ENCODE measurements at regions not wholly inside any gene's neighbourhood (a gene's known extent, or its start where the extent isn't known, plus 50 kb on each side); places are given as distances from the start of the nearest gene placed in this dataset.

- ChIA-PET CTCF (no interaction called here), RAD21 (ENCODE audit: low non-redundant PET in 1 of 2, low total read pairs in 2 of 2, uncharacterized antibody in 2 of 2, unreplicated experiment in 2 of 2) (no interaction called here), POLR2A (no interaction called here)
- Histone ChIP-seq H3K79me2 (ENCODE audit: insufficient read depth, low read length) (no peaks in the 10 kb centered on the region), H3K9me3 (ENCODE audit: control insufficient read depth in 1 of 2, insufficient read depth in 1 of 2, low read depth in 1 of 2, low read length in 2 of 2) (no peaks in the 10 kb centered on the region), H2AFZ (ENCODE audit: low read depth, low read length, poor library complexity, severe bottlenecking) (no peak overlapping the region), H3K9me2 (ENCODE audit: insufficient read depth) (no peaks in the 10 kb centered on the region), H3K4me3 (replicated peaks in 1 of 2; ENCODE audit: low read depth in 1 of 2, low read length in 2 of 2) (no peak overlapping the region), H3K27me3 (ENCODE audit: insufficient read depth, low read length) (no peaks in the 10 kb centered on the region), H3K36me3 (ENCODE audit: control insufficient read depth in 1 of 2, insufficient read depth in 2 of 2, low read length in 2 of 2) (no peaks in the 10 kb centered on the region), H3K4me1 (ENCODE audit: control insufficient read depth in 1 of 2, insufficient read depth in 2 of 2, low read length in 2 of 2) (no peaks in the 10 kb centered on the region), H3K9ac (ENCODE audit: low read length) (no peak overlapping the region), H3K4me2 (ENCODE audit: low read length) (no peak overlapping the region), H3K27ac (ENCODE audit: low read depth, low read length) (no peak overlapping the region), H4K20me1 (ENCODE audit: insufficient read depth) (no peaks in the 10 kb centered on the region)
- BruUV-seq (replicated peaks), result no TSS peak
- intact Hi-C loops (cut with micrococcal nuclease), result no loop called here
- DNase-seq (ENCODE audit: low read depth, low spot score) (no peak), ATAC-seq (no peak)
- TF ChIP-seq SRF (IDR thresholded peaks at IDR 0.05; ENCODE audit: low read depth) (no peak), YY1 (IDR thresholded peaks at IDR 0.05; ENCODE audit: extremely low read depth, insufficient replicate concordance, low read depth, low read length) (no peak), TCF7L2 (IDR thresholded peaks at IDR 0.05; ENCODE audit: borderline replicate concordance, extremely low read depth, insufficient read depth, insufficient read length) (no peak), POLR2AphosphoS5 (IDR thresholded peaks at IDR 0.05; ENCODE audit: low read depth, low read length) (no peak)
Measured at GRCh38 chr1:233463333-233463732, 135.8 kb downstream of the MAP3K21 start.

GRCh38 chr1:233465745-233466343 lies 138.3 kb downstream of the MAP3K21 start:
- TF ChIP-seq CBX3 (IDR thresholded peaks at IDR 0.05; ENCODE audit: low read depth), result no peak
- no peak for TF ChIP-seq EGR1 (IDR thresholded peaks at IDR 0.05; ENCODE audit: low read depth)
- no peak for TF ChIP-seq SP1 (IDR thresholded peaks at IDR 0.05; ENCODE audit: low read depth)
- no peak for TF ChIP-seq SIN3A (IDR thresholded peaks at IDR 0.05; ENCODE audit: low read depth)
- TF ChIP-seq ZFX (IDR thresholded peaks at IDR 0.05), result no peak
- no peak overlapping the region for H3K9ac ChIP-seq (ENCODE audit: low read length)
- DNase-seq (ENCODE audit: low read depth, low spot score) (no peak), ATAC-seq (no peak)
- no peak overlapping the region for H3K4me2 ChIP-seq (ENCODE audit: low read length)
- H3K9me3 ChIP-seq (ENCODE audit: control insufficient read depth in 1 of 2, insufficient read depth in 1 of 2, low read depth in 1 of 2, low read length in 2 of 2), result no peaks in the 10 kb centered on the region
- intact Hi-C loops (cut with micrococcal nuclease), result no loop called here
- H4K20me1 ChIP-seq (ENCODE audit: insufficient read depth), result no peaks in the 10 kb centered on the region
- RAD21 ChIA-PET (ENCODE audit: low non-redundant PET in 1 of 2, low total read pairs in 2 of 2, uncharacterized antibody in 2 of 2, unreplicated experiment in 2 of 2), result no interaction called here
- H3K9me2 ChIP-seq (ENCODE audit: insufficient read depth), result no peaks in the 10 kb centered on the region
- CTCF ChIA-PET, result no interaction called here
- no peaks in the 10 kb centered on the region for H3K27me3 ChIP-seq (ENCODE audit: insufficient read depth, low read length)
- no TSS peak for BruUV-seq (replicated peaks)
- no peaks in the 10 kb centered on the region for H3K4me1 ChIP-seq (ENCODE audit: control insufficient read depth in 1 of 2, insufficient read depth in 2 of 2, low read length in 2 of 2)
- H3K27ac ChIP-seq (ENCODE audit: low read depth, low read length), result no peak overlapping the region
- POLR2A ChIA-PET, result no interaction called here
- no peaks in the 10 kb centered on the region for H3K79me2 ChIP-seq (ENCODE audit: insufficient read depth, low read length)
- no peak overlapping the region for H3K4me3 ChIP-seq (replicated peaks in 1 of 2; ENCODE audit: low read depth in 1 of 2, low read length in 2 of 2)
- H3K36me3 ChIP-seq (ENCODE audit: control insufficient read depth in 1 of 2, insufficient read depth in 2 of 2, low read length in 2 of 2), result no peaks in the 10 kb centered on the region
- no peak overlapping the region for H2AFZ ChIP-seq (ENCODE audit: low read depth, low read length, poor library complexity, severe bottlenecking)
